SK-N-SH treated with all-trans-retinoic acid at 6 μM for 48 hours (cell line): ENCODE measurements at regions not wholly inside any gene's neighbourhood (a gene's known extent, or its start where the extent isn't known, plus 50 kb on each side); places are given as distances from the start of the nearest gene placed in this dataset.

Experiments used
- ARNTL ChIP-seq: fragments of 450-650 bp; formaldehyde crosslinking; IDR thresholded peaks from 2 replicates; pipeline ENCODE4 v1.5.0; 2020; ENCODE audit warnings: low read depth, mild to moderate bottlenecking, moderate library complexity, borderline replicate concordance
- CSDC2 ChIP-seq: fragments of 250-450 bp; sonication (Bioruptor Pico); IDR thresholded peaks from 2 replicates; pipeline ENCODE4 v1.5.0; 2020; ENCODE audit warnings: mild to moderate bottlenecking, moderate library complexity
- TOX ChIP-seq: fragments of 250-450 bp; sonication (Bioruptor Pico); IDR thresholded peaks from 2 replicates; pipeline ENCODE4 v1.8.0; 2021; ENCODE audit warnings: mild to moderate bottlenecking, moderate library complexity, borderline replicate concordance

DNA sequence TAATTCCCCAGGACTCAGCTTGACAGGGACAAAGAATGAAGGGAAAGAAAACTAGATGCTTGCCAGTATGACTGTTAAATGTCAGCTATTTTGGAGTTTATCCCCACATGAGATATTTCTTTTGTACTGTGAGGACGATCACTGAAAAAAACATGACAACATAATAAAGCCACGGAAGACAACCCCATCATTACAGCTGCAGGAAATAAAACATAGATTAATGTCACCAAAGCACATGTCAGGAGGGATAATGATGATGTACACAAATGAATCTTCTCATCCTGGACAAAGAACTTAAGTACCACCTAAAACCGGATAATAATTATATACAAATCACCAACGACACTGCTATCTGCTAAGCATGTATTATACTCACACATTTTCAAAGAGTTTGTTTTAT lies 84.6 kb upstream of the GRIP1 start:
- TF ChIP-seq CSDC2 (CRISPR knock-in tag) (no peak), ARNTL (CRISPR knock-in tag) (no peak), TOX (no peak)
